ENCODE measurements at regions not wholly inside any gene's neighbourhood (a gene's known extent, or its start where the extent isn't known, plus 50 kb on each side); places are given as distances from the start of the nearest gene placed in this dataset.

GRCh38 chr2:16246911-16247310 lies 306.6 kb downstream of the MYCN start:
- no peak for TF ChIP-seq CTCF (IDR thresholded peaks at IDR 0.05)
- TF ChIP-seq POLR2A (IDR thresholded peaks at IDR 0.05) = no peak
